B cell (primary cell): ENCODE measurements at regions not wholly inside any gene's neighbourhood (a gene's known extent, or its start where the extent isn't known, plus 50 kb on each side); places are given as distances from the start of the nearest gene placed in this dataset.

Experiments used
- ATAC-seq: fragments of 200-7000 bp; cut with Tn5 transposase; one replicate; pipeline ENCODE4 v1.10.0; 2021; ENCODE audit warnings: low read depth, mild to moderate bottlenecking, moderate number of reproducible peaks, moderate library complexity
- CTCF ChIA-PET: fragments of 350-600 bp; sonication (Branson Sonifier 250); formaldehyde crosslinking; loops from one replicate; lab custom pipeline; 2021; ENCODE audit warnings: antibody characterized with exemption, inconsistent platforms; lab: Charles Lee
- POLR2A ChIA-PET: fragments of 350-600 bp; sonication (Branson Sonifier 250); formaldehyde crosslinking; loops from one replicate; lab custom pipeline; 2021; ENCODE audit warnings: antibody characterized with exemption; lab: Charles Lee
- DNase-seq: peaks from one replicate; pipeline ENCODE4 v3.0.0; 2013
- H2AFZ ChIP-seq: 2 replicates; pipeline ENCODE4 v1.6.1; 2012; ENCODE audit warnings: mild to moderate bottlenecking, low read depth, low read length; ENCODE audit not compliant: insufficient read depth, poor library complexity, severe bottlenecking
- H3K27ac ChIP-seq, 2 donors: 1 replicate in 1 of 2; 2 replicates in 1 of 2; pipeline ENCODE4 v1.5.1; 2012 to 2013; ENCODE audit warnings: low read length in 2 of 2, mild to moderate bottlenecking in 2 of 2, moderate library complexity in 1 of 2
- H3K27me3 ChIP-seq, 4 experiments: fragments of 200-600 bp in 1 of 4; sonication (generic) in 1 of 4; replicated peaks in 1 of 4; 1 replicate in 2 of 4; 2 replicates in 2 of 4; pipeline versions ENCODE4 v1.6.1 to v1.7.0; 2013 to 2016; ENCODE audit warnings: low read length in 3 of 4, mild to moderate bottlenecking in 2 of 4, mixed read lengths in 1 of 4, moderate library complexity in 1 of 4; ENCODE audit not compliant: insufficient read depth in 4 of 4, control insufficient read depth in 3 of 4; ENCODE audit errors: control extremely low read depth in 1 of 4
- H3K36me3 ChIP-seq, 2 experiments: replicated peaks in 1 of 2; 1 replicate in 1 of 2; 2 replicates in 1 of 2; pipeline versions ENCODE4 v1.6.1 to v1.7.1; 2013; ENCODE audit warnings: low read length in 1 of 2; ENCODE audit not compliant: insufficient read depth in 2 of 2, control insufficient read depth in 1 of 2; ENCODE audit errors: control extremely low read depth in 1 of 2, extremely low read depth in 1 of 2
- H3K4me1 ChIP-seq, 2 donors: fragments of 200-600 bp in 1 of 2; sonication (generic) in 1 of 2; 1 replicate in 1 of 2; 2 replicates in 1 of 2; pipeline versions ENCODE4 v1.5.1 to v1.6.1; 2013 to 2017; ENCODE audit warnings: low read length in 2 of 2; ENCODE audit not compliant: control insufficient read depth in 2 of 2, insufficient read depth in 2 of 2
- H3K4me2 ChIP-seq: replicated peaks from 2 replicates; pipeline ENCODE3; 2012; ENCODE audit warnings: mild to moderate bottlenecking, low read depth, low read length; ENCODE audit not compliant: poor library complexity, severe bottlenecking
- H3K4me3 ChIP-seq, 5 experiments: fragments of 200-600 bp in 1 of 5; sonication (generic) in 1 of 5; 1 replicate in 3 of 5; 2 replicates in 2 of 5; pipeline versions ENCODE4 v1.5.1 to v1.7.0; 2011 to 2016; ENCODE audit warnings: low read length in 4 of 5, mild to moderate bottlenecking in 4 of 5, low read depth in 2 of 5, control low read depth in 1 of 5, moderate library complexity in 1 of 5; ENCODE audit not compliant: insufficient read depth in 1 of 5; ENCODE audit errors: control extremely low read depth in 1 of 5, extremely low read depth in 1 of 5
- H3K79me2 ChIP-seq: fragments of 200-600 bp; sonication (generic); one replicate; pipeline ENCODE4 v1.6.0; 2016; ENCODE audit warnings: low read length; ENCODE audit not compliant: control insufficient read depth, insufficient read depth
- H3K9ac ChIP-seq: fragments of 200-600 bp; sonication (generic); 2 replicates; pipeline ENCODE4 v1.6.1; 2017; ENCODE audit warnings: mild to moderate bottlenecking, low read length, moderate library complexity
- H3K9me3 ChIP-seq, 3 donors: one replicate each; pipeline versions ENCODE4 v1.6.1 to v1.7.1; 2013; ENCODE audit warnings: low read length in 2 of 3; ENCODE audit not compliant: control insufficient read depth in 2 of 3, insufficient read depth in 1 of 3; ENCODE audit errors: control extremely low read depth in 1 of 3
- H4K20me1 ChIP-seq: 2 replicates; pipeline ENCODE4 v1.6.0; 2012; ENCODE audit warnings: mild to moderate bottlenecking, low read length; ENCODE audit not compliant: insufficient read depth, control insufficient read depth, poor library complexity, severe bottlenecking
- H3K27ac Mint-ChIP-seq: one replicate; pipeline ENCODE4 v1.8.0; 2021; ENCODE audit warnings: mixed read lengths
- H3K27me3 Mint-ChIP-seq: one replicate; pipeline ENCODE4 v1.8.0; 2021; ENCODE audit warnings: mixed read lengths
- H3K4me1 Mint-ChIP-seq: one replicate; pipeline ENCODE4 v1.8.0; 2021; ENCODE audit warnings: mixed read lengths
- H3K4me3 Mint-ChIP-seq: one replicate; pipeline ENCODE4 v1.8.0; 2021; ENCODE audit warnings: mixed read lengths
- H3K9me3 Mint-ChIP-seq: one replicate; pipeline ENCODE4 v1.8.0; 2022; ENCODE audit warnings: mixed read lengths; ENCODE audit not compliant: insufficient read depth
- EZH2 ChIP-seq: IDR thresholded peaks from 2 replicates; pipeline ENCODE4 v1.6.1; 2012; ENCODE audit warnings: borderline replicate concordance, low read depth, mild to moderate bottlenecking, moderate library complexity, low read length; ENCODE audit not compliant: insufficient read depth, poor library complexity, severe bottlenecking
- WGBS: methylation state at CpG from one replicate; pipeline ENCODE4 v1.1.5; 2013; ENCODE audit warnings: missing lambda C conversion rate; ENCODE audit not compliant: insufficient coverage; 5-methylcytosine and 5-hydroxymethylcytosine counted together
- intact Hi-C: fragments of 100-400 bp; cut with micrococcal nuclease; formaldehyde crosslinking; loops from one replicate; pipeline ENCODE4 v1.10.0; 2022
- TF ChIP-seq, protein P1 (sequence below): fragments of 200-600 bp; IDR thresholded peaks from one replicate; pipeline ENCODE4 v1.8.0; 2022; ENCODE audit warnings: antibody characterized with exemption, mild to moderate bottlenecking

DNA sequence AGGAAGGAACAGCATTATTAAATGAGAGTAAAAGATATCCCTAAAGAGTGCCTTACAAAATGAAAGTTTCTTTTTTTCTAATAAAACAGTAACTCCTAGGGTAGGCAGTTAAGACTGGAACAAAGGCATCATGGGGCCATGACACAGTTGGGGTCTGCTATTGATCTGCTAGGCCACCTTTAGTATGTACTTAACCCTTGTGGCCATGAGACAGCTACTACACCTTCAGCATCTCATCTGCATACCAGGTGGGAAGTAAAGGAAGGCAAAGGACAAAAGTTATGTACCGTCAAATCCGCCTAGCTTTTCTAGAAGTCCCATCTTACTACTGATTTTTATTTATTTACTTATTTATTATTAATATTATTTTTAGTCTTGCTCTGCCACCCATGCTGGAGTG lies 93.8 kb upstream of the FHIT start:
- no CpG with 5 or more reads among the region's 2 CpGs for WGBS
- CTCF ChIA-PET: no interaction called here
- H3K27ac ChIP-seq: no peak overlapping the region

DNA sequence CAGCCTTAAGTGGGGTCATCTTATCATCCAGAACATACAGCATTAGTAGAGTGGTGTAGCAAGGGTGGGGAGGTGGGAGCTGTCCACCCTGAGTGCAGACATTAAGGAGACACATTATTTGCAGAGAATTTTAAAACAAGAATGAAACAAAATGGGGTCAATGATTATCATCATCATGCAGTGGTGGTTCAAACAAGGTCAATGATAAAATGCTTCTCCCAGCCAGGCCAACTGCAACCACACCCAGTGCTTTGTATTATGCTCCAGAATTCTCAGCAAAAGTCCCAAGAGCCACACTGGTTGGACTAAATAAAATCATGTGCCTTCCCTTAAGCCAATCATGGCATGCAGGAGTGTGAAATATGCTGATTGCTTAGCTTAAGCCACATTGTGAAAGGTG lies 96.7 kb upstream of the FHIT start:
- TF ChIP-seq, protein P1, sequence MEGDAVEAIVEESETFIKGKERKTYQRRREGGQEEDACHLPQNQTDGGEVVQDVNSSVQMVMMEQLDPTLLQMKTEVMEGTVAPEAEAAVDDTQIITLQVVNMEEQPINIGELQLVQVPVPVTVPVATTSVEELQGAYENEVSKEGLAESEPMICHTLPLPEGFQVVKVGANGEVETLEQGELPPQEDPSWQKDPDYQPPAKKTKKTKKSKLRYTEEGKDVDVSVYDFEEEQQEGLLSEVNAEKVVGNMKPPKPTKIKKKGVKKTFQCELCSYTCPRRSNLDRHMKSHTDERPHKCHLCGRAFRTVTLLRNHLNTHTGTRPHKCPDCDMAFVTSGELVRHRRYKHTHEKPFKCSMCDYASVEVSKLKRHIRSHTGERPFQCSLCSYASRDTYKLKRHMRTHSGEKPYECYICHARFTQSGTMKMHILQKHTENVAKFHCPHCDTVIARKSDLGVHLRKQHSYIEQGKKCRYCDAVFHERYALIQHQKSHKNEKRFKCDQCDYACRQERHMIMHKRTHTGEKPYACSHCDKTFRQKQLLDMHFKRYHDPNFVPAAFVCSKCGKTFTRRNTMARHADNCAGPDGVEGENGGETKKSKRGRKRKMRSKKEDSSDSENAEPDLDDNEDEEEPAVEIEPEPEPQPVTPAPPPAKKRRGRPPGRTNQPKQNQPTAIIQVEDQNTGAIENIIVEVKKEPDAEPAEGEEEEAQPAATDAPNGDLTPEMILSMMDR: no peak
- TF ChIP-seq EZH2: no peak
- Histone ChIP-seq H3K9me3 (no peaks in the 10 kb centered on the region), H3K79me2 (no peaks in the 10 kb centered on the region), H3K4me1 (no peaks in the 10 kb centered on the region), H3K4me2 (no peak overlapping the region), H3K9ac (no peak overlapping the region), H3K4me3 (no peak overlapping the region), H3K27ac (no peak overlapping the region), H3K27me3 (no peaks in the 10 kb centered on the region), H3K36me3 (no peaks in the 10 kb centered on the region), H4K20me1 (no peaks in the 10 kb centered on the region), H2AFZ (no peak overlapping the region)
- no peak overlapping the region for H3K4me3 Mint-ChIP-seq
- H3K9me3 Mint-ChIP-seq: no peaks in the 10 kb centered on the region
- POLR2A ChIA-PET: no interaction called here
- no peak overlapping the region for H3K27ac Mint-ChIP-seq
- no peaks in the 10 kb centered on the region for H3K4me1 Mint-ChIP-seq
- intact Hi-C loops: no loop called here
- ATAC-seq: no peak
- CTCF ChIA-PET: no interaction called here
- no peak for DNase-seq
- H3K27me3 Mint-ChIP-seq: peaks cover 3% of the 10 kb centered on the region

More for the DNA sequence above, 93.8 kb upstream of the FHIT start:
- H3K4me1 Mint-ChIP-seq: no peaks in the 10 kb centered on the region
- POLR2A ChIA-PET: no interaction called here
- no peaks in the 10 kb centered on the region for H3K9me3 ChIP-seq
- no peak for ATAC-seq
- no peaks in the 10 kb centered on the region for H4K20me1 ChIP-seq
- no peaks in the 10 kb centered on the region for H3K36me3 ChIP-seq
- H3K4me3 ChIP-seq: no peak overlapping the region
- no peaks in the 10 kb centered on the region for H3K27me3 ChIP-seq
- no peak for DNase-seq
- H3K27ac Mint-ChIP-seq: no peak overlapping the region
- H2AFZ ChIP-seq: no peak overlapping the region
- no peaks in the 10 kb centered on the region for H3K4me1 ChIP-seq
- intact Hi-C loops: no loop called here
- no peak overlapping the region for H3K4me2 ChIP-seq
- TF ChIP-seq EZH2: no peak
- TF ChIP-seq, protein P1: no peak
- H3K79me2 ChIP-seq: no peaks in the 10 kb centered on the region
- no peak overlapping the region for H3K9ac ChIP-seq
- no peak overlapping the region for H3K4me3 Mint-ChIP-seq
- H3K27me3 Mint-ChIP-seq: peaks cover 3% of the 10 kb centered on the region
- no peaks in the 10 kb centered on the region for H3K9me3 Mint-ChIP-seq
